Lower lobe of right lung (tissue), 2 donors: ENCODE measurements at regions not wholly inside any gene's neighbourhood (a gene's known extent, or its start where the extent isn't known, plus 50 kb on each side); places are given as distances from the start of the nearest gene placed in this dataset.
"Not testable (repeated sequence)": the region's sequence is repeated elsewhere in the genome, so short reads cannot be mapped to it uniquely, and the experiment has no call there.

ENCODE experiments used
- ATAC-seq, 2 donors: fragments of 200-7000 bp; cut with Tn5 transposase; one replicate each; pipeline ENCODE4 v1.9.1; 2020 to 2022; ENCODE audit warnings: mild to moderate bottlenecking in 2 of 2, moderate library complexity in 2 of 2
- DNase-seq: peaks from one replicate; pipeline ENCODE4 v3.0.0-alpha.2; 2020
- H3K27ac ChIP-seq: fragments of 200-600 bp; one replicate; pipeline ENCODE4 v1.8.0; 2022
- H3K27me3 ChIP-seq: fragments of 200-600 bp; one replicate; pipeline ENCODE4 v1.8.0; 2022; ENCODE audit warnings: low read depth
- H3K36me3 ChIP-seq: fragments of 200-600 bp; one replicate; pipeline ENCODE4 v1.8.0; 2022; ENCODE audit warnings: mild to moderate bottlenecking
- H3K4me1 ChIP-seq: fragments of 200-600 bp; one replicate; pipeline ENCODE4 v1.8.0; 2022
- H3K4me3 ChIP-seq: fragments of 200-600 bp; one replicate; pipeline ENCODE4 v1.8.0; 2022; ENCODE audit warnings: mild to moderate bottlenecking
- H3K9me3 ChIP-seq: fragments of 200-600 bp; one replicate; pipeline ENCODE4 v1.8.0; 2022
- intact Hi-C: fragments of 100-400 bp; cut with DNase I; formaldehyde crosslinking; loops from one replicate; pipeline ENCODE4 v1.11.0; 2022
- TF ChIP-seq, protein P1 (sequence below): fragments of 200-600 bp; IDR thresholded peaks from one replicate; pipeline ENCODE4 v1.8.0; 2022; ENCODE audit warnings: antibody characterized with exemption, mild to moderate bottlenecking
- donor health status: DM: no; HTN: yes; CAD: no; lungs with severe emphysema.

DNA sequence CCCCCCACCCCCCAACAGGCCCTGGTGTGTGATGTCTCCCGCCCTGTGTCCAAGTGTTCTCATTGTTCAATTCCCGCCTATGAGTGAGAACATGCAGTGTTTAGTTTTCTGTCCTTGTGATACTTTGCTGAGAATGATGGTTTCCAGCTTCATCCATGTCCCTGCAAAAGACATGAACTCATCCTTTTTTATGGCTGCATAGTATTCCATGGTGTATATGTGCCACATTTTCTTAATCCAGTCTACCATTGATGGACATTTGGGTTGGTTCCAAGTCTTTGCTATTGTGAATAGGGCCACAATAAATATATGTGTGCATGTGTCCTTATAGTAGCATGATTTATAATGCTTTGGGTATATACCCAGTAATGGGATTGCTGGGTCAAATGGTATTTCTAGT, 54.0 kb downstream of the ZCCHC13 start:
- ATAC-seq, DNase-seq, H3K9me3 ChIP-seq: not testable (repeated sequence)

DNA sequence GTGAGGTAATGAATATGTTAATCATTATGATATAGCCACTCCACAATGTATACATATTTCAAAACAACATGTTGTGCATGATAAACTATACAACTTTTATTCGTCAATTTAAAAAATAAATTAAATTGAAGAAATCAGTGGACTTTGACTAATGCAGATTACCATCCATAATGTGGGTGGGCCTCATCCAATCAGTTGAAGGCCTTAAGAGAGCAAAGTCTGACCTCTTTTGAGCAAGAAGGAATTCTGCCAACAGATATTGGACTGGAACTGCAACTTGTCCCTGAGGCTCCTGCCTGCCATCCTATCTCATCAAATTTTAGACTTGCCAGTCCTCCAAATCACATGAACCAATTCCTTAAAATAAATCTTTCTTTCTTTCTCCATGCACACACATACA, 57.4 kb upstream of the SLC16A2 start:
- H3K36me3 ChIP-seq: no peaks in the 10 kb centered on the region
- intact Hi-C loops: no loop called here
- no peak for DNase-seq
- H3K27ac ChIP-seq: no peak overlapping the region
- H3K27me3 ChIP-seq: no peaks in the 10 kb centered on the region
- H3K4me1 ChIP-seq: no peaks in the 10 kb centered on the region
- TF ChIP-seq, protein P1, sequence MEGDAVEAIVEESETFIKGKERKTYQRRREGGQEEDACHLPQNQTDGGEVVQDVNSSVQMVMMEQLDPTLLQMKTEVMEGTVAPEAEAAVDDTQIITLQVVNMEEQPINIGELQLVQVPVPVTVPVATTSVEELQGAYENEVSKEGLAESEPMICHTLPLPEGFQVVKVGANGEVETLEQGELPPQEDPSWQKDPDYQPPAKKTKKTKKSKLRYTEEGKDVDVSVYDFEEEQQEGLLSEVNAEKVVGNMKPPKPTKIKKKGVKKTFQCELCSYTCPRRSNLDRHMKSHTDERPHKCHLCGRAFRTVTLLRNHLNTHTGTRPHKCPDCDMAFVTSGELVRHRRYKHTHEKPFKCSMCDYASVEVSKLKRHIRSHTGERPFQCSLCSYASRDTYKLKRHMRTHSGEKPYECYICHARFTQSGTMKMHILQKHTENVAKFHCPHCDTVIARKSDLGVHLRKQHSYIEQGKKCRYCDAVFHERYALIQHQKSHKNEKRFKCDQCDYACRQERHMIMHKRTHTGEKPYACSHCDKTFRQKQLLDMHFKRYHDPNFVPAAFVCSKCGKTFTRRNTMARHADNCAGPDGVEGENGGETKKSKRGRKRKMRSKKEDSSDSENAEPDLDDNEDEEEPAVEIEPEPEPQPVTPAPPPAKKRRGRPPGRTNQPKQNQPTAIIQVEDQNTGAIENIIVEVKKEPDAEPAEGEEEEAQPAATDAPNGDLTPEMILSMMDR: no peak
- no peaks in the 10 kb centered on the region for H3K9me3 ChIP-seq
- no peak for ATAC-seq
- H3K4me3 ChIP-seq: no peak overlapping the region

More for the DNA sequence above, 54.0 kb downstream of the ZCCHC13 start:
- H3K36me3 ChIP-seq, H3K27ac ChIP-seq, H3K27me3 ChIP-seq, H3K4me3 ChIP-seq, intact Hi-C loops, H3K4me1 ChIP-seq: not testable (repeated sequence)

DNA sequence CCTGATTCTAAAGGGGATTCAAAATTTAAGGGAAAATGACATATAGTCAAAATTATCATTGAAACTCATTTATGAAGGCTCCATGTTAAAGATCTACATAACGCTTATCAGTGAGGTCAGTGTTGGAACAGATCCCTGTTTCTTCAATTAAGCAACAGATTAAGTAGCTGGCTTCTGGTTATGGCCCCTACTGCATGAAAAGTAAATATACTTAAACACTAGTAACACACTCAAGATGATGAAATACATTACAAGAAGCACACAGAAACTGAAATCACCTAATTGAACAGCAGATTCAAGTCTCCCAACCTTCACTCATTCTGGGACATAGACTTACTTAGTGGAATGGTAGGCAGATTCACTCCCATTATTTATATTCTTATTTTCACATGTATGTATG, 51.6 kb upstream of the SLC16A2 start:
- Histone ChIP-seq H3K9me3 (no peaks in the 10 kb centered on the region), H3K4me1 (no peaks in the 10 kb centered on the region), H3K27me3 (no peaks in the 10 kb centered on the region), H3K4me3 (no peak overlapping the region), H3K27ac (no peak overlapping the region), H3K36me3 (no peaks in the 10 kb centered on the region)
- TF ChIP-seq, protein P1: no peak
- DNase-seq (no peak), ATAC-seq (peak; percentile 72 to 84)
- intact Hi-C loops: no loop called here

DNA sequence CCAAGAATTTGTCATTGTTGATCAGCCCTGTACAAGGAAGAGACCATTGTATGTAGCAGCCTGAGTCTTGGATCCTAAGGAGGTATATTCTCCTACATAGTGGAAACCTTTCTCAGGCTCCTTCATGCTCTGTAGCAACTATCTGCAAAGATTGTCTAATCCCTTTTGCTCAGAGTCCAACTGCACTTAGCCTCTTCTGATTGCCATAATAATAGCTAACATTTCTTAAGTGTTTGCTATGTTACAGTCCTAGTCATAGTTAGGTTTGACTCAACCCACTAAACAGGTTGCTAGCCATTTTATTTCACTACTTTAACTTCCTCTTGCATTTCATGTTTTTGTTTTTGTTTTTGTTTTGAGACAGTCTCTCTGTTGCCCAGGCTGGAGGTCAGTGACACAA, 50.8 kb upstream of the SLC16A2 start:
- Histone ChIP-seq H3K4me3 (no peak overlapping the region), H3K36me3 (no peaks in the 10 kb centered on the region), H3K4me1 (no peaks in the 10 kb centered on the region), H3K9me3 (no peaks in the 10 kb centered on the region), H3K27ac (no peak overlapping the region), H3K27me3 (no peaks in the 10 kb centered on the region)
- TF ChIP-seq, protein P1: no peak
- ATAC-seq (peak; percentile 56 to 90), DNase-seq (no peak)
- intact Hi-C loops: no loop called here

DNA sequence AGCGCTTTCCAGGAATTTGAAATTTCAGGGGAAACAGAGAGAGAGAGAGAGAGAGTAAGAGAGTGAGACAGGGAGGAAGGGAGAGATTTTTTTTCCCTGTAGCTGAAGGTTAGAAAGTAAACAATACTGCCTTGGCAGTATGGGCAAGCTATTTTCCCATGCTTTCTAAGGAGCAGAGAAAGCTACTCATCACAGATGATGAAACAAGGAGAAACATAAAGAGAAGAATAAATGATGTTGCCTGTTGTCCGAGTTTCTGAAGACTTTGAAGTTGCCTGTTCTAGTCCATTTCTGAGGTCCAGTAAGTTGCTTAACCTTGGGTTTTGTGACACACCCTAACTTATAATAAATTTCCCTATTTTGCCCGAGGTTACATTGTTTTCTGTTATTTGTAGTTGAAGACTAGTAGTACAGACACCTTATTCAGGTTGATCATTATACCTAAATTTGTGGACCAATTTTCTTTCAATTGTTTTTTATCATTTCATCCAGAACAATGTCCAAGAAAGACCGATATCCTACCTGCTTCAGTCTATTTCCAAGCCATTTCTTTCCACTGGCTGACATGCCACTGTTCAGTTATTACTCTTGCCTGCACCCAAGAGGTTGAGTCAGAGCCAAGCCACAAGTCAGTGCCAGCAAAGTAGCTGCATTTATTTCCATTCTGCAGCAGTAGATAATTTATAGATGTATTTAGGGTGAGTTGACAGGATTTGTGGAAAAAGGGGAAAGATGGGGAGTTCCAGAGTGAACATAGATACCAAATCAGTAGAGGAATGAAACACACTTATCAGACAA, 49.7 kb upstream of the SLC16A2 start:
- TF ChIP-seq, protein P1: no peak
- H3K4me1 ChIP-seq: no peaks in the 10 kb centered on the region
- no peak overlapping the region for H3K4me3 ChIP-seq
- no peak for DNase-seq
- no peaks in the 10 kb centered on the region for H3K36me3 ChIP-seq
- H3K27ac ChIP-seq: no peak overlapping the region
- no peak for ATAC-seq
- intact Hi-C loops: no loop called here
- no peaks in the 10 kb centered on the region for H3K27me3 ChIP-seq
- H3K9me3 ChIP-seq: no peaks in the 10 kb centered on the region
